Keratinocyte (primary cell): ENCODE measurements at regions not wholly inside any gene's neighbourhood (a gene's known extent, or its start where the extent isn't known, plus 50 kb on each side); places are given as distances from the start of the nearest gene placed in this dataset.

Experiments
- CTCF ChIP-seq, 3 experiments: IDR thresholded peaks in 1 of 3; conservative IDR thresholded peaks in 1 of 3; optimal IDR thresholded peaks in 1 of 3; 2 replicates in 2 of 3; 3 replicates in 1 of 3; pipeline versions ENCODE3 to v1.5.1; 2011; ENCODE audit warnings: low read length in 3 of 3, mild to moderate bottlenecking in 3 of 3, moderate library complexity in 2 of 3, control low read depth in 1 of 3, inconsistent platforms in 1 of 3; ENCODE audit not compliant: insufficient read depth in 2 of 3; ENCODE audit errors: extremely low read depth in 1 of 3
- EZH2 ChIP-seq: IDR thresholded peaks from one replicate; pipeline ENCODE4 v1.6.1; 2012; ENCODE audit warnings: inconsistent platforms, mild to moderate bottlenecking, low read length, moderate library complexity

- no peak for TF ChIP-seq CTCF (optimal IDR thresholded peaks at IDR 0.05 in 1 of 3, IDR thresholded peaks at IDR 0.05 in 1 of 3, conservative IDR thresholded peaks at IDR 0.05 in 1 of 3; ENCODE audit: extremely low read depth in 1 of 3, insufficient read depth in 2 of 3, low read length in 3 of 3)
- TF ChIP-seq EZH2 = no peak
Observed at GRCh38 chr6:133799043-133799442, 89.9 kb upstream of the TCF21 start.
